GM23248 (cell line): ENCODE measurements at regions not wholly inside any gene's neighbourhood (a gene's known extent, or its start where the extent isn't known, plus 50 kb on each side); places are given as distances from the start of the nearest gene placed in this dataset.

Experiments
- EZH2 ChIP-seq: fragments of 200-600 bp; sonication (generic); IDR thresholded peaks from 2 replicates; pipeline ENCODE4 v1.6.1; 2018; ENCODE audit warnings: antibody characterized with exemption, mild to moderate bottlenecking; ENCODE audit not compliant: insufficient read depth, poor library complexity, severe bottlenecking
- EZH2phosphoT487 ChIP-seq: fragments of 200-600 bp; sonication (generic); IDR thresholded peaks from 2 replicates; pipeline ENCODE4 v1.6.1; 2018; ENCODE audit warnings: antibody characterized with exemption, moderate library complexity, mild to moderate bottlenecking, low read depth; ENCODE audit not compliant: insufficient read depth

- no peak for TF ChIP-seq EZH2
- no peak for TF ChIP-seq EZH2phosphoT487
These were observed 339.6 kb upstream of the PCDH10 start for GRCh38 chr4:132809298-132810032.
